ENCODE measurements at regions not wholly inside any gene's neighbourhood (a gene's known extent, or its start where the extent isn't known, plus 50 kb on each side); places are given as distances from the start of the nearest gene placed in this dataset.
"Not testable (repeated sequence)": the region's sequence is repeated elsewhere in the genome, so short reads cannot be mapped to it uniquely, and the experiment has no call there.

- Histone ChIP-seq H3K9me3 (ENCODE audit: control insufficient read depth, low read length) (no peaks in the 10 kb centered on the region), H3K4me1 (ENCODE audit: control insufficient read depth, insufficient read depth, low read length, poor library complexity, severe bottlenecking) (no peaks in the 10 kb centered on the region), H3K36me3 (ENCODE audit: control insufficient read depth, insufficient read depth, low read length) (no peaks in the 10 kb centered on the region), H3K4me3 (ENCODE audit: extremely low read depth, insufficient read depth, low read length, poor library complexity, severe bottlenecking) (no peak overlapping the region), H3K27ac (ENCODE audit: low read depth, low read length, severe bottlenecking) (no peak overlapping the region)
- WGBS, 2 experiments (ENCODE audit: insufficient coverage in 2 of 2) = 68 to 85% methylated on average over 2 to 3 of the region's 8 CpGs
These were observed 707.4 kb downstream of the MECOM start for GRCh38 chr3:168956076-168956475.

DNA sequence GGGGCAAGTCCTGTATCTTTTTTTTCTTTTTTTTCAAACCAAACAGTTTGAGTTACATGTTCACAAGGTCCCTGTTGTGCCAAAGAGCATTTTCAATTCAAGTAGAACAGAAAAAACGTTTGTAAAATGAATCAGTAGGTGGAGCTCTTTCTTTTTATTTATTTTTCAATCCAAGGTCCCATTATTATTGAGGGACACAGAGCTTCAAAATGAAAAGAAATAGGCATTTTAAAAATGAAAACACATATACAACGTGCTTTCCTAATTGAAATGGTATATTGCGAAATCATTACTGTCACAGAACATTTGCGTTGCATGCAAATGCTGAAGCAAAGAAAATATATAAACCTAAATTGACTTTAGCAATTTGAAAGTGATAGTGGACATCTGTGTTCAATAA is 711.0 kb downstream of the MECOM start:
- no peak overlapping the region for H3K4me3 ChIP-seq (ENCODE audit: extremely low read depth, insufficient read depth, low read length, poor library complexity, severe bottlenecking)
- H3K4me1 ChIP-seq (ENCODE audit: control insufficient read depth, insufficient read depth, low read length, poor library complexity, severe bottlenecking) = no peaks in the 10 kb centered on the region
- H3K27ac ChIP-seq (ENCODE audit: low read depth, low read length, severe bottlenecking) = no peak overlapping the region
- WGBS, 2 experiments (ENCODE audit: insufficient coverage in 2 of 2) = 70 to 80% methylated on average over 2 to 3 of the region's 4 CpGs
- H3K9me3 ChIP-seq (ENCODE audit: control insufficient read depth, low read length) = no peaks in the 10 kb centered on the region
- no peaks in the 10 kb centered on the region for H3K36me3 ChIP-seq (ENCODE audit: control insufficient read depth, insufficient read depth, low read length)

GRCh38 chr3:168951884-168952283 is 711.6 kb downstream of the MECOM start:
- Histone ChIP-seq H3K4me3 (ENCODE audit: extremely low read depth, insufficient read depth, low read length, poor library complexity, severe bottlenecking) (no peak overlapping the region), H3K4me1 (ENCODE audit: control insufficient read depth, insufficient read depth, low read length, poor library complexity, severe bottlenecking) (no peaks in the 10 kb centered on the region), H3K9me3 (ENCODE audit: control insufficient read depth, low read length) (no peaks in the 10 kb centered on the region), H3K27ac (ENCODE audit: low read depth, low read length, severe bottlenecking) (no peak overlapping the region), H3K36me3 (ENCODE audit: control insufficient read depth, insufficient read depth, low read length) (no peaks in the 10 kb centered on the region)
- WGBS, 2 experiments (ENCODE audit: insufficient coverage in 2 of 2) = 91 to 93% methylated on average over 1 to 3 of the region's 3 CpGs

DNA sequence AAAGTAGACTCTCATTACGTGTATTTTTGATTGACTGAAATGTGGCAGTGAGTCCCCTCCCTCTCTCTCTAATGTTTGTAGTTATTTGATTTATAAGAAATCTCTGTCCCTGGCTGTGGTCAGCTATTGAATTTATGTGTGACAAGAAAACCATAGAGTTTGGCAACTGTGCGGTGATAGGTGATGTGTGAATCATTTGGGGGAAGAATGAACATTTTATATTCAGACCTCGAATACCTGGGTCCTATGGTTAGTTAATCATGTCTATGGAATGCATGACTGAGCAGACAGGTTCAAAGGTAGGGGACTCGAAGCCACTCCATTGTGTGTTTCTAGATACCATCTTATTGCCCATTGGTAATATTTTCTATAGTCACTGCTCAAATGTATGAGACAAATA is 712.1 kb downstream of the MECOM start:
- WGBS, 2 experiments (ENCODE audit: insufficient coverage in 2 of 2) = 89 to 95% methylated on average over 1 to 2 of the region's 4 CpGs
- H3K36me3 ChIP-seq (ENCODE audit: control insufficient read depth, insufficient read depth, low read length) = no peaks in the 10 kb centered on the region
- no peak overlapping the region for H3K27ac ChIP-seq (ENCODE audit: low read depth, low read length, severe bottlenecking)
- H3K9me3 ChIP-seq (ENCODE audit: control insufficient read depth, low read length) = no peaks in the 10 kb centered on the region
- no peak overlapping the region for H3K4me3 ChIP-seq (ENCODE audit: extremely low read depth, insufficient read depth, low read length, poor library complexity, severe bottlenecking)
- no peaks in the 10 kb centered on the region for H3K4me1 ChIP-seq (ENCODE audit: control insufficient read depth, insufficient read depth, low read length, poor library complexity, severe bottlenecking)

DNA sequence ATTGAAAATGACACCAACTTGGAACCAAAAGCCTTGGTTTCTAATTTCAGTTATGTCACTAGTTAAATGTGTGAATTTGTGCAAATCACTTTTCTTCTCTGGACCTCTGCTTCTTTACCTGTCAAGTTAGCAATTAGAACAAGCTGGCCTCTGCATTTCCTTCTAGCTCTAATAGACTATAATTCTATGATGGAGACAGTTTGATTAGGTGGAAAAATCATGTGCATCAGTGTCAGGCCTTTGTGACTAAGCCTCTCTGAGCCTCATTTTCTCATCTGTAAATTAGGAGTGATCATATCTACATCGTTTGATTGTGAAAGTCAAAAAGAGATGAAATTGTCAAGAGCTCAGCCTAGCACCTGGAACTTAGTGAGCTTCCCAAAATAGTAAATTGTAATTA is 712.9 kb downstream of the MECOM start:
- no peak overlapping the region for H3K27ac ChIP-seq (ENCODE audit: low read depth, low read length, severe bottlenecking)
- H3K36me3 ChIP-seq (ENCODE audit: control insufficient read depth, insufficient read depth, low read length) = no peaks in the 10 kb centered on the region
- no CpG with 5 or more reads among the region's 1 CpG for WGBS, 2 experiments (ENCODE audit: insufficient coverage in 2 of 2)
- no peaks in the 10 kb centered on the region for H3K4me1 ChIP-seq (ENCODE audit: control insufficient read depth, insufficient read depth, low read length, poor library complexity, severe bottlenecking)
- no peaks in the 10 kb centered on the region for H3K9me3 ChIP-seq (ENCODE audit: control insufficient read depth, low read length)
- H3K4me3 ChIP-seq (ENCODE audit: extremely low read depth, insufficient read depth, low read length, poor library complexity, severe bottlenecking) = no peak overlapping the region

DNA sequence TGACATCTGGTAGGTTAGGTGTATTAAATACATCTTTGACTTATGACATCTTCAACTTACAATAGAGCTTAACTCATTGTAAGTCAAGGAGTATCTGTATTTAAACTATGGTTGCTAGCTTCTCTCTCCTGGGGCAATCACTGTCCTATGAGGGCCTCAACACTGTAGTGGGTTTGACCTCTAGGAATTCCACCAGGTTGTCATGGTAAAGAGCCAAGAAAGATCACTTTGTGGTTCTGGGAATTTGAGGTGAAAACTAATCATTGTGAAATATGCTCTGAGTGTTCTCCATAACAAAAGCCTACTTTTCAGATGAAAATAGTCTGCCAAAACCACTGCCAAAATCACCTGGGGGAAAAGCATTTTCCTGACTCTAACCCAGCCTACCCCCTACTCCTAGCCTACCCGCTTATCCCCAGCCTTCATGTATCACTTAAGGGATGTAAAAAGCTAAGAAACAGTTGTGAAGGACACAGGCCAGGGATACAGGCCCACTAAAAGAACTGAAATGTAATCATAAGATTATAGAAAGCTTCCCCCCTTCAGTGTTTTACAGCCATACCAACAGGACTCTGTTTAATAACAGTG is 723.8 kb downstream of the MECOM start:
- Histone ChIP-seq H3K36me3 (ENCODE audit: control insufficient read depth, insufficient read depth, low read length) (no peaks in the 10 kb centered on the region), H3K27ac (ENCODE audit: low read depth, low read length, severe bottlenecking) (no peak overlapping the region), H3K9me3 (ENCODE audit: control insufficient read depth, low read length) (no peaks in the 10 kb centered on the region), H3K4me3 (ENCODE audit: extremely low read depth, insufficient read depth, low read length, poor library complexity, severe bottlenecking) (no peak overlapping the region), H3K4me1 (ENCODE audit: control insufficient read depth, insufficient read depth, low read length, poor library complexity, severe bottlenecking) (no peaks in the 10 kb centered on the region)
- WGBS, 2 experiments (ENCODE audit: insufficient coverage in 2 of 2) = no CpG with 5 or more reads among the region's 1 CpG

- H3K4me3 ChIP-seq (ENCODE audit: extremely low read depth, insufficient read depth, low read length, poor library complexity, severe bottlenecking) = no peak overlapping the region
- no peaks in the 10 kb centered on the region for H3K4me1 ChIP-seq (ENCODE audit: control insufficient read depth, insufficient read depth, low read length, poor library complexity, severe bottlenecking)
- peaks cover 4% of the 10 kb centered on the region for H3K9me3 ChIP-seq (ENCODE audit: control insufficient read depth, low read length)
- WGBS, 2 experiments (ENCODE audit: insufficient coverage in 2 of 2) = 76 to 80% methylated on average over 2 to 3 of the region's 5 CpGs
- H3K36me3 ChIP-seq (ENCODE audit: control insufficient read depth, insufficient read depth, low read length) = no peaks in the 10 kb centered on the region
- no peak overlapping the region for H3K27ac ChIP-seq (ENCODE audit: low read depth, low read length, severe bottlenecking)
These were observed 729.9 kb downstream of the MECOM start for GRCh38 chr3:168933614-168934013.

DNA sequence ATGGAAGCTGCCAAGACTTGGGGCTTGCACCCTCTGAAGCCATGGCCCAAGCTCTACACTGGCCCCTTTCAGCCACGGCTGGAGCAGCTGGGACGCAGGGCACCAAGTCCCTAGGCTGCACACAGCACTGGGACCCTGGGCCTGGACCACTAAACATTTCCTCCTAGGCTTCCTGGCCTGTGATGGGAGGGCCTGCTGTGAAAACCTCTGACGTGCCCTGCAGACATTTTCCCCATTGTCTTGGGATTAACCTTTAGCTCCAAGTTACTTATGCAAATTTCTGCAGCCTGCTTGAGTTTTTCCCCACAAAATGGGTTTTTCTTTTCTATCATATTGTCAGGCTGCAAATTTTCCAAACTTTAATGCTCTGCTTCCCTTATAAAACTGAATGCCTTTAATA is 733.5 kb downstream of the MECOM start:
- 58 to 76% methylated on average over 2 to 3 of the region's 3 CpGs for WGBS, 2 experiments (ENCODE audit: insufficient coverage in 2 of 2)
- H3K4me3 ChIP-seq (ENCODE audit: extremely low read depth, insufficient read depth, low read length, poor library complexity, severe bottlenecking); H3K4me1 ChIP-seq (ENCODE audit: control insufficient read depth, insufficient read depth, low read length, poor library complexity, severe bottlenecking); H3K36me3 ChIP-seq (ENCODE audit: control insufficient read depth, insufficient read depth, low read length); H3K27ac ChIP-seq (ENCODE audit: low read depth, low read length, severe bottlenecking); H3K9me3 ChIP-seq (ENCODE audit: control insufficient read depth, low read length): not testable (repeated sequence)

GRCh38 chr3:168926426-168926825 is 737.1 kb downstream of the MECOM start:
- Histone ChIP-seq H3K36me3 (ENCODE audit: control insufficient read depth, insufficient read depth, low read length) (no peaks in the 10 kb centered on the region), H3K27ac (ENCODE audit: low read depth, low read length, severe bottlenecking) (no peak overlapping the region), H3K9me3 (ENCODE audit: control insufficient read depth, low read length) (no peaks in the 10 kb centered on the region), H3K4me1 (ENCODE audit: control insufficient read depth, insufficient read depth, low read length, poor library complexity, severe bottlenecking) (no peaks in the 10 kb centered on the region), H3K4me3 (ENCODE audit: extremely low read depth, insufficient read depth, low read length, poor library complexity, severe bottlenecking) (no peak overlapping the region)
- no CpG with 5 or more reads among the region's 1 CpG for WGBS, 2 experiments (ENCODE audit: insufficient coverage in 2 of 2)

GRCh38 chr3:168925568-168925967 is 737.9 kb downstream of the MECOM start:
- no peak overlapping the region for H3K4me3 ChIP-seq (ENCODE audit: extremely low read depth, insufficient read depth, low read length, poor library complexity, severe bottlenecking)
- WGBS, 2 experiments (ENCODE audit: insufficient coverage in 2 of 2) = no CpG with 5 or more reads among the region's 1 CpG
- H3K27ac ChIP-seq (ENCODE audit: low read depth, low read length, severe bottlenecking) = no peak overlapping the region
- H3K9me3 ChIP-seq (ENCODE audit: control insufficient read depth, low read length) = no peaks in the 10 kb centered on the region
- H3K36me3 ChIP-seq (ENCODE audit: control insufficient read depth, insufficient read depth, low read length) = no peaks in the 10 kb centered on the region
- H3K4me1 ChIP-seq (ENCODE audit: control insufficient read depth, insufficient read depth, low read length, poor library complexity, severe bottlenecking) = no peaks in the 10 kb centered on the region

DNA sequence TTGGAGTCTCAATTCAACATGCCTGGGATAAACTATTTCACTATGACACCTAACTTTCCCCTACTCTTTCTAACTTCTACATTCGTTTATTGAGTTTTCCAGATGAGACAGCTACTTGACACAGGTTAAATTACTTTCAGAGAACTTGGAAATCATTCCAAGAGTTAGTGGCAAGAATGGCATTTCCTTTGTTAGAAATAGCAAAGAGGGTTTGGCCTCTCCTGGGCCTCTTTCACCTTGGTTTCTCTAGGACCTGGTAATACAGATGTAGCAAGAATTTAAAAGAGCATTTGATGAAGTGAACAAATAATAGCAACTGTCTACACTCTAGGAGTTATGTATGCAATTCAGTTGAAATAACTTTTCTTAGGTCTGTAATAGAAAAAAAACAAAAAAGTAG is 748.9 kb downstream of the MECOM start:
- Histone ChIP-seq H3K4me1 (ENCODE audit: control insufficient read depth, insufficient read depth, low read length, poor library complexity, severe bottlenecking) (no peaks in the 10 kb centered on the region), H3K9me3 (ENCODE audit: control insufficient read depth, low read length) (no peaks in the 10 kb centered on the region), H3K27ac (ENCODE audit: low read depth, low read length, severe bottlenecking) (no peak overlapping the region), H3K4me3 (ENCODE audit: extremely low read depth, insufficient read depth, low read length, poor library complexity, severe bottlenecking) (no peak overlapping the region), H3K36me3 (ENCODE audit: control insufficient read depth, insufficient read depth, low read length) (no peaks in the 10 kb centered on the region)
- 60 to 100% methylated on average over 1 of the region's 1 CpG for WGBS, 2 experiments (ENCODE audit: insufficient coverage in 2 of 2)

All from mesodermal cell (in vitro differentiated cells).